IMR-90 (cell line): ENCODE measurements at regions not wholly inside any gene's neighbourhood (a gene's known extent, or its start where the extent isn't known, plus 50 kb on each side); places are given as distances from the start of the nearest gene placed in this dataset.

ENCODE experiments used
- ATAC-seq: fragments of 200-7000 bp; cut with Tn5 transposase; 2 replicates; pipeline ENCODE4 v1.9.1; 2020; ENCODE audit warnings: low read depth, mild to moderate bottlenecking, moderate library complexity
- BruUV-seq: library from RNA; stranded (reverse); fragments of 400-500 nt; replicated peaks from 2 replicates; lab custom pipeline; 2021; lab: Mats Ljungman, UMichigan
- CTCF ChIA-PET: fragments of 300-600 bp; formaldehyde crosslinking; extraction: SDS; loops from one replicate; lab custom pipeline; 2021; ENCODE audit warnings: antibody characterized with exemption; lab: Yijun Ruan, JAX
- POLR2A ChIA-PET: fragments of 300-600 bp; sonication (Branson Sonifier 250); formaldehyde crosslinking; loops from one replicate; lab custom pipeline; 2022; ENCODE audit warnings: antibody characterized with exemption; ENCODE audit not compliant: unreplicated experiment; lab: Charles Lee
- DNase-seq: peaks from one replicate; pipeline ENCODE4 v3.0.0; 2013
- H2AFZ ChIP-seq: replicated peaks from 2 replicates; pipeline ENCODE3; 2013; ENCODE audit warnings: low read length, mild to moderate bottlenecking; ENCODE audit not compliant: poor library complexity
- H2AK5ac ChIP-seq: 2 replicates; pipeline ENCODE4 v1.6.1; 2013; ENCODE audit warnings: low read depth, low read length, inconsistent platforms
- H2AK9ac ChIP-seq: replicated peaks from 2 replicates; pipeline ENCODE3; 2013; ENCODE audit warnings: mild to moderate bottlenecking, low read depth, low read length, moderate library complexity; ENCODE audit not compliant: poor library complexity
- H2BK120ac ChIP-seq: 2 replicates; pipeline ENCODE4 v1.6.1; 2013; ENCODE audit warnings: low read depth, low read length, inconsistent platforms
- H2BK15ac ChIP-seq: 3 replicates; pipeline ENCODE4 v1.6.1; 2013; ENCODE audit warnings: low read depth, low read length, inconsistent platforms
- H2BK20ac ChIP-seq: 2 replicates; pipeline ENCODE4 v1.6.1; 2013; ENCODE audit warnings: low read depth, mild to moderate bottlenecking, inconsistent platforms, low read length, moderate library complexity
- H2BK5ac ChIP-seq: 2 replicates; pipeline ENCODE4 v1.6.1; 2013; ENCODE audit warnings: mild to moderate bottlenecking, low read depth, low read length, inconsistent platforms; ENCODE audit not compliant: poor library complexity, severe bottlenecking
- H3K14ac ChIP-seq: replicated peaks from 2 replicates; pipeline ENCODE4 v1.6.1; 2013; ENCODE audit warnings: low read depth, low read length, inconsistent platforms
- H3K18ac ChIP-seq: 2 replicates; pipeline ENCODE4 v1.6.1; 2013; ENCODE audit warnings: low read depth, low read length, control low read depth
- H3K23ac ChIP-seq: 2 replicates; pipeline ENCODE4 v1.6.1; 2013; ENCODE audit warnings: low read depth, low read length, inconsistent platforms
- H3K27ac ChIP-seq: 2 replicates; pipeline ENCODE4 v1.5.1; 2013; ENCODE audit warnings: mild to moderate bottlenecking, control low read depth, low read length; ENCODE audit not compliant: insufficient read depth
- H3K27me3 ChIP-seq: 2 replicates; pipeline ENCODE4 v1.6.1; 2013; ENCODE audit warnings: low read length; ENCODE audit not compliant: control insufficient read depth, insufficient read depth
- H3K36me3 ChIP-seq: 2 replicates; pipeline ENCODE4 v1.6.1; 2013; ENCODE audit warnings: low read length, mixed read lengths; ENCODE audit not compliant: control insufficient read depth, insufficient read depth
- H3K4ac ChIP-seq: 2 replicates; pipeline ENCODE4 v1.6.1; 2013; ENCODE audit warnings: low read depth, low read length, inconsistent platforms
- H3K4me1 ChIP-seq: 2 replicates; pipeline ENCODE4 v1.6.1; 2013; ENCODE audit warnings: low read length, mixed read lengths; ENCODE audit not compliant: control insufficient read depth, insufficient read depth
- H3K4me2 ChIP-seq: 2 replicates; pipeline ENCODE4 v1.6.1; 2013; ENCODE audit warnings: low read depth, mild to moderate bottlenecking, control low read depth, low read length, moderate library complexity
- H3K4me3 ChIP-seq: 2 replicates; pipeline ENCODE4 v1.5.1; 2013; ENCODE audit warnings: low read depth, mild to moderate bottlenecking, control low read depth, low read length, moderate library complexity; ENCODE audit not compliant: insufficient read depth
- H3K56ac ChIP-seq: 2 replicates; pipeline ENCODE4 v1.6.1; 2013; ENCODE audit warnings: low read length, inconsistent platforms; ENCODE audit not compliant: insufficient read depth; ENCODE audit errors: extremely low read depth
- H3K79me1 ChIP-seq, 2 experiments: 2 replicates each; pipeline ENCODE4 v1.6.1; 2013; ENCODE audit warnings: low read length in 2 of 2, inconsistent platforms in 1 of 2, low read depth in 1 of 2
- H3K9ac ChIP-seq: 2 replicates; pipeline ENCODE4 v1.6.1; 2013; ENCODE audit warnings: low read depth, low read length, control low read depth
- H3K9me1 ChIP-seq: 2 replicates; pipeline ENCODE4 v1.6.1; 2013; ENCODE audit warnings: low read length, inconsistent platforms; ENCODE audit not compliant: insufficient read depth
- H3K9me3 ChIP-seq: 2 replicates; pipeline ENCODE4 v1.6.1; 2013; ENCODE audit warnings: low read length; ENCODE audit not compliant: control insufficient read depth, insufficient read depth
- H4K20me1 ChIP-seq: 2 replicates; pipeline ENCODE4 v1.6.1; 2013; ENCODE audit warnings: low read length, inconsistent platforms; ENCODE audit not compliant: insufficient read depth
- H4K5ac ChIP-seq: 2 replicates; pipeline ENCODE4 v1.6.1; 2013; ENCODE audit warnings: mild to moderate bottlenecking, low read depth, low read length, control low read depth
- H4K8ac ChIP-seq, 2 experiments: 2 replicates each; pipeline ENCODE4 v1.6.1; 2013; ENCODE audit warnings: low read depth in 2 of 2, low read length in 2 of 2, control low read depth in 1 of 2, inconsistent platforms in 1 of 2
- H4K91ac ChIP-seq: 2 replicates; pipeline ENCODE4 v1.6.1; 2013; ENCODE audit warnings: low read depth, low read length, inconsistent platforms; ENCODE audit not compliant: insufficient read depth
- BHLHE40 ChIP-seq: fragments of 150-350 bp; IDR thresholded peaks from 2 replicates; pipeline ENCODE4 v1.6.1; 2016; ENCODE audit warnings: mild to moderate bottlenecking, low read depth, low read length
- CEBPB ChIP-seq: IDR thresholded peaks from 2 replicates; pipeline ENCODE4 v1.6.1; 2012; ENCODE audit warnings: low read depth, low read length, improper control_type of control experiment
- CHD1 ChIP-seq: IDR thresholded peaks from 2 replicates; pipeline ENCODE4 v1.6.1; 2012; ENCODE audit warnings: low read depth, low read length, improper control_type of control experiment
- MAFK ChIP-seq: IDR thresholded peaks from 2 replicates; pipeline ENCODE4 v1.6.1; 2012; ENCODE audit warnings: low read depth, low read length, improper control_type of control experiment
- MAZ ChIP-seq: IDR thresholded peaks from 2 replicates; pipeline ENCODE4 v1.6.1; 2012; ENCODE audit warnings: low read depth, mild to moderate bottlenecking, low read length, improper control_type of control experiment, moderate library complexity, borderline replicate concordance
- MXI1 ChIP-seq: IDR thresholded peaks from 2 replicates; pipeline ENCODE4 v1.6.1; 2012; ENCODE audit warnings: low read depth, mild to moderate bottlenecking, low read length, moderate library complexity, borderline replicate concordance
- NFE2L2 ChIP-seq: fragments of 150-350 bp; IDR thresholded peaks from 2 replicates; pipeline ENCODE4 v1.6.1; 2016; ENCODE audit warnings: low read depth, mild to moderate bottlenecking, low read length
- POLR2A ChIP-seq: IDR thresholded peaks from 2 replicates; pipeline ENCODE4 v1.6.1; 2012; ENCODE audit warnings: mild to moderate bottlenecking, low read depth, low read length
- RAD21 ChIP-seq: IDR thresholded peaks from 2 replicates; pipeline ENCODE4 v1.6.1; 2012; ENCODE audit warnings: low read length, improper control_type of control experiment
- RCOR1 ChIP-seq: IDR thresholded peaks from 2 replicates; pipeline ENCODE4 v1.6.1; 2012; ENCODE audit warnings: mild to moderate bottlenecking, low read length, improper control_type of control experiment; ENCODE audit not compliant: insufficient replicate concordance
- RFX5 ChIP-seq: IDR thresholded peaks from 2 replicates; pipeline ENCODE4 v1.8.0; 2012; ENCODE audit warnings: low read depth, mild to moderate bottlenecking, low read length, moderate library complexity
- SMC3 ChIP-seq: fragments of 150-350 bp; IDR thresholded peaks from 2 replicates; pipeline ENCODE4 v1.6.1; 2016; ENCODE audit warnings: low read depth, mild to moderate bottlenecking, antibody characterized with exemption, low read length, moderate library complexity
- WGBS, 2 experiments: methylation state at CpG; one replicate each; pipeline versions ENCODE4 v1.1.5 to v1.1.7; 2013; ENCODE audit warnings: missing lambda C conversion rate in 2 of 2; ENCODE audit not compliant: insufficient read length in 1 of 2; ENCODE audit errors: extremely low coverage in 2 of 2; 5-methylcytosine and 5-hydroxymethylcytosine counted together
- dilution Hi-C: fragments of 300-500 bp; cut with HindIII; formaldehyde crosslinking; loops from one replicate; pipeline ENCODE4 v1.14.3; 2018; ENCODE audit warnings: low sequenced_read_pairs; ENCODE audit not compliant: unreplicated experiment
- in situ Hi-C: fragments of 300-500 bp; cut with MboI; formaldehyde crosslinking; loops from 3 replicates; pipeline ENCODE4 v1.14.3; 2019; ENCODE audit warnings: low sequenced_read_pairs, inconsistent platforms, mixed read lengths
- intact Hi-C: fragments of 100-400 bp; cut with micrococcal nuclease; formaldehyde crosslinking; loops from 2 replicates; pipeline ENCODE4 v1.10.0; 2022

- H2BK15ac ChIP-seq: no peak overlapping the region
- H3K23ac ChIP-seq: no peak overlapping the region
- H2AK9ac ChIP-seq: no peak overlapping the region
- intact Hi-C loops (no loop called here), in situ Hi-C loops (no loop called here), dilution Hi-C loops (no loop called here)
- no peak overlapping the region for H2BK120ac ChIP-seq
- WGBS, 2 experiments: no CpG with 5 or more reads among the region's 9 CpGs
- no peak overlapping the region for H2BK5ac ChIP-seq
- H4K5ac ChIP-seq: no peak overlapping the region
- no peak overlapping the region for H3K9ac ChIP-seq
- no peak for DNase-seq
- ChIA-PET CTCF (interaction anchor here (1.0 kb wide), 1 partner anchor 11 kb away, joined by 3 read pairs; no protein-coding TSS in a partner anchor), POLR2A (no interaction called here)
- no peaks in the 10 kb centered on the region for H3K79me1 ChIP-seq
- no peak overlapping the region for H3K4me2 ChIP-seq
- H3K4me3 ChIP-seq: no peak overlapping the region
- no TSS peak for BruUV-seq
- H4K91ac ChIP-seq: no peak overlapping the region
- no peaks in the 10 kb centered on the region for H4K20me1 ChIP-seq
- no peak overlapping the region for H3K56ac ChIP-seq
- no peak overlapping the region for H2BK20ac ChIP-seq
- no peak for ATAC-seq
- no peak overlapping the region for H3K27ac ChIP-seq
- no peak overlapping the region for H3K18ac ChIP-seq
- no peak for TF ChIP-seq RAD21
- no peak for TF ChIP-seq MAZ
- TF ChIP-seq SMC3: no peak
- no peak for TF ChIP-seq NFE2L2
- no peak for TF ChIP-seq MAFK
- TF ChIP-seq RFX5: no peak
- no peak for TF ChIP-seq CHD1
- TF ChIP-seq POLR2A: no peak
- no peak for TF ChIP-seq BHLHE40
- TF ChIP-seq CEBPB: no peak
- no peak for TF ChIP-seq MXI1
- TF ChIP-seq RCOR1: no peak
- no peak overlapping the region for H4K8ac ChIP-seq
- H2AFZ ChIP-seq: no peak overlapping the region
- H3K36me3 ChIP-seq: no peaks in the 10 kb centered on the region
- no peaks in the 10 kb centered on the region for H3K27me3 ChIP-seq
- no peaks in the 10 kb centered on the region for H3K4me1 ChIP-seq
- no peaks in the 10 kb centered on the region for H3K9me1 ChIP-seq
- peaks cover 19% of the 10 kb centered on the region for H3K9me3 ChIP-seq
- H3K14ac ChIP-seq: no peak overlapping the region
- H2AK5ac ChIP-seq: no peak overlapping the region
- H3K4ac ChIP-seq: no peak overlapping the region
Measured at GRCh38 chr12:127006972-127007371, 1260.0 kb upstream of the TMEM132C start.
